ENCODE measurements at regions not wholly inside any gene's neighbourhood (a gene's known extent, or its start where the extent isn't known, plus 50 kb on each side); places are given as distances from the start of the nearest gene placed in this dataset.

DNA sequence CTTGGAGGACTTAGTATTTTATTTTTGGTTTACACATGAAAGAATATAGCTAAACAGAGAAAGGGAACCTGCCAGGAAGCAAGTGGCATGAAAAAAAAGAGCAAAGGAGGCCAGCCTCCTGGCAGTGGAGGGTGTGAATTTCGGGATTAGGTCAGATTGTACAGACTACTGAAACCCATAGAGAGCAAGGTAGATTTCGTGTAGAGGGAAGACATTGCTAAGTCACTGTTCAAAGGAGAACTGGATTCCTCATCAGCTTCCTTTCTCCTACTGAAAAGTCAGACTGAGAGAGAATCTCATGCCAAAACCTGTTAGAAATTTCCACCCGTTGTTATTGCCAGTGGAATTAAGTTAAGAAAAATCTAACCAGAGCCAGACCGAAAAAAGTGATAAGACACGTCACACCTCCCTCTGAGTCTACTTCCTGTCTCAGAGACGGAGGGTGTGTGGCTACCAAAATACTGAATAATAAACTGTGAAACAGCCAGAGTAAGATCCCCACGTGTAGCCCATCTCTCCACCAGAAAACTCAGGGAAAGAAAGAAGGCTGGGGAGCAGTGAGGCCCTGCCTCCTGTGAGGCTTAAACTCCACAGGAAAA is 118.8 kb downstream of the SKIDA1 start:
- TF ChIP-seq, protein P1, sequence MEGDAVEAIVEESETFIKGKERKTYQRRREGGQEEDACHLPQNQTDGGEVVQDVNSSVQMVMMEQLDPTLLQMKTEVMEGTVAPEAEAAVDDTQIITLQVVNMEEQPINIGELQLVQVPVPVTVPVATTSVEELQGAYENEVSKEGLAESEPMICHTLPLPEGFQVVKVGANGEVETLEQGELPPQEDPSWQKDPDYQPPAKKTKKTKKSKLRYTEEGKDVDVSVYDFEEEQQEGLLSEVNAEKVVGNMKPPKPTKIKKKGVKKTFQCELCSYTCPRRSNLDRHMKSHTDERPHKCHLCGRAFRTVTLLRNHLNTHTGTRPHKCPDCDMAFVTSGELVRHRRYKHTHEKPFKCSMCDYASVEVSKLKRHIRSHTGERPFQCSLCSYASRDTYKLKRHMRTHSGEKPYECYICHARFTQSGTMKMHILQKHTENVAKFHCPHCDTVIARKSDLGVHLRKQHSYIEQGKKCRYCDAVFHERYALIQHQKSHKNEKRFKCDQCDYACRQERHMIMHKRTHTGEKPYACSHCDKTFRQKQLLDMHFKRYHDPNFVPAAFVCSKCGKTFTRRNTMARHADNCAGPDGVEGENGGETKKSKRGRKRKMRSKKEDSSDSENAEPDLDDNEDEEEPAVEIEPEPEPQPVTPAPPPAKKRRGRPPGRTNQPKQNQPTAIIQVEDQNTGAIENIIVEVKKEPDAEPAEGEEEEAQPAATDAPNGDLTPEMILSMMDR (optimal IDR thresholded peaks at IDR 0.05 in 1 of 3, IDR thresholded peaks at IDR 0.05 in 1 of 3, conservative IDR thresholded peaks at IDR 0.05 in 1 of 3; ENCODE audit: extremely low read depth in 1 of 3, insufficient read depth in 2 of 3, low read length in 3 of 3), result no peak
- no peak for TF ChIP-seq EZH2 (IDR thresholded peaks at IDR 0.05; ENCODE audit: low read length)

Measured in keratinocyte (primary cell).